HG03521 (cell line): ENCODE measurements at regions not wholly inside any gene's neighbourhood (a gene's known extent, or its start where the extent isn't known, plus 50 kb on each side); places are given as distances from the start of the nearest gene placed in this dataset.

Experiments used
- ATAC-seq: cut with Tn5 transposase; IDR thresholded peaks from one replicate; pipeline ENCODE4 v1.9.1; 2021; ENCODE audit warnings: mild to moderate bottlenecking, moderate library complexity; ENCODE audit not compliant: unreplicated experiment

DNA sequence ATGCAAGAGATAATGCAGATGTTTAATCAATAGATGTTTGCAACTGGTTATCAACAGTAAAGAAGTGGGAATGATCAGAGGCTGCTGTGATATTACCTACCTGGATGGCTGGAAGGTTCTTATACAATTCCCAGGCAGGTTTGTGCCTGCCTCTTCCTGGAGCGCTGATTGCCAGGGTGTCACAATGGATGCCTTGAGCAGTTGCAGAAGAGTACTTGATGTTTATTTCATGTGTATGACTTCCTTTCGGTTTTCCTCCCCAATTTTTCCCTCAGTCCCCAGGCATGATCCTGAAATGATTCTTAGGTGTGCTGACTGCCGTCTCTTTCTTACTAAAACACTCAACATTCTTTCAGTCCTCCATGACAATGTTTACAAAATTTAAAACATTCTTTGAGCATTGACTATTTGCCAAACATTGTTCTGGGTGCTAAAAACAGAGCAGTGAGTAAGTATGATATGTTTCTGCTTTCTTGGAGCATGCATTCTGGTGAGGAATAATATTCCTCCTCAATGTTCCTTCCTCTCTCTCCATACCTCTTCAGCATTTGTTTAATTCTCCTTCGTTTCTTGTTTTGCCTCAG lies 416.6 kb upstream of the TRIB2 start:
- no peak for ATAC-seq

DNA sequence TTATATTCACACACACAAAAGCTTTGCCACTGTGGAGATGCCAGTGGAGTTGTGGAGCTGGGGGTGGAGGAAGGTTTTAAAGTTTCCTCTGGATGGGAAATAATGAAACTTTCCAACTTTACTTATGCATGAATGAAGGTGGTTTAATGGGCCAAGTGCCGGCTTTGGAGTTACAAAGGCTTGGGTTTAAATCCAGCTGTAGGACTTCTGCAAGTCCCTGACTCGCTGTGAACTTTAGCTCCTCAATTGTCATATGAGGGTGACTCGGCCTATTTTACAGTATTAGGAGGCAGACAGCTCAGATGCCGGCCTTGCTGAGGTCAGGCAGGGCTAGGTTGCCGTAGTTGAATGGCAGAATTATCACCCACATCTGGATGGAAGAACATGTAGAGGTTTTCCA lies 415.8 kb upstream of the TRIB2 start:
- no peak for ATAC-seq

DNA sequence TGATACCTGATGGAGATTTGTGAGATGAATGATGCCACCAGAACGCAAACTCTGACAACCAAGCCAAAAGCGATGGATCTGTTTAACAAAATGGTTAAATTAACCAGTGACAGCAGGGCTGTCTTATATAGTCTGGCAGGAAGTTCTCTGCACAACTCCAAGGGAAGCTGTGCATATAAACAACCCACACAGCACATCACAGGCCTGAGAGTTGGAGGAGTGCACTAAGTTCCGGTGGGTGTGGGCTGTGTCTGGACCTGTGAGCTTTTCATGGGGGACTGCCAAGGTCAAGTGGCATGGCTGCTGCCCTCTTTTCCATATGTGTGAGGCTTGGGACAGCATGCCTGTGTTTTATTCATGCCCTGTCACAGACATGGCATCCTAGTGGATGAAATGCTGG lies 414.6 kb upstream of the TRIB2 start:
- ATAC-seq, result no peak

DNA sequence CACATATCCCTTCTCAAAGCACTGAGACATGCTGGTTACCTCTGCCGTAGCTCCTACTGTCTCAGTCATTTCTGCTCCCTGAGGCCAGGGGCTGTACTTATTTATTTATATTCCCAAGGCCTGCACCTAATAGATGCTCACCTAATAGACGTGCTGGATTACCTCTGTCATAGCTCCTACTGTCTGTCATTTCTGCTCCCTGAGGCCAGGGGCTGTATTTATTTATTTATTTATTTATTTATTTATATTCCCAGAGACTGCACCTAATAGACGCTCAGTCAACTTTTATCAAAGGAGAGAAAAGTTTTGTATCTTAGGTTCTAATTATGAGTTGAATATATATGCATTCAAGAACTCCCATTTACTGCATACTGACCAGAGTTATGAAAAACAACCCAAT lies 414.0 kb upstream of the TRIB2 start:
- no peak for ATAC-seq

DNA sequence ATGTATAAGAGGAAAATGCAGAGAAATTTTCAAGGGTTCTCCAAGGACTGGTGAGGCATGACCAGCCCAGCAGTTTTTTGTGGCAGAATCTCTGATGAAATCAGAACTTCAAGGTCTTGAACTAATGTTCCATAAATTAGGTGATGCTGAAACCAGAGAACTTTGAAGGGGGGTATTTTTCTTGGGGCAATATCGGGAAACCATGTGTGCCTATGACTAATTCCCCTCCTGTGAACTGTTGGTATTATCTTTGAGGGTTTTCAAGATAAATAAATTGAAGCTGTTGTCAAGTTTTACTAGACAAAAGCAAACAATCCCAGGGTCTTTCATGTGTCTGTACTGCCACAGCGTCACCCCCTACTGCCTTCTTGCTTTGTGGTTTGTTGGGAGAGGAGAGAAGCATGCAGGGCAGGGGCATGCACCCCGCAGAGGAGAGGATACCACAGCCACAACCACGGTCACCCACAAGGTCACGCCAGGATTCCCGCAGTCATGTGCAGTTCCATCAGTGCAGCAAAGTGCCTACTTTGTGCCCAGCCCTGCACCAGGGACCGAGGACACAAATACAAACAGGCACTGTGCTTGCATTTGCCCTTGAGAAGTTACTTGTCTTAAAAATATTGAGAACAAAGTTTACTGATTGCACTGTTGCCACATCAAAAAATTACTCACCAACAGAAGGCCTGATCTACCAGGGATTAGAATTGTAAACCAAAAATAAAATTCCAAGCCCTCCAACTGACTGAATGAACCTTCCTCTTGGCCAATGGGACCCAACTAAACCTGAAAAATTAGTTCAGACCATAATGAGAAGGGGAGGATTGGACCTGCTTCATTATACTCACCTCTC lies 413.3 kb upstream of the TRIB2 start:
- ATAC-seq, result no peak

DNA sequence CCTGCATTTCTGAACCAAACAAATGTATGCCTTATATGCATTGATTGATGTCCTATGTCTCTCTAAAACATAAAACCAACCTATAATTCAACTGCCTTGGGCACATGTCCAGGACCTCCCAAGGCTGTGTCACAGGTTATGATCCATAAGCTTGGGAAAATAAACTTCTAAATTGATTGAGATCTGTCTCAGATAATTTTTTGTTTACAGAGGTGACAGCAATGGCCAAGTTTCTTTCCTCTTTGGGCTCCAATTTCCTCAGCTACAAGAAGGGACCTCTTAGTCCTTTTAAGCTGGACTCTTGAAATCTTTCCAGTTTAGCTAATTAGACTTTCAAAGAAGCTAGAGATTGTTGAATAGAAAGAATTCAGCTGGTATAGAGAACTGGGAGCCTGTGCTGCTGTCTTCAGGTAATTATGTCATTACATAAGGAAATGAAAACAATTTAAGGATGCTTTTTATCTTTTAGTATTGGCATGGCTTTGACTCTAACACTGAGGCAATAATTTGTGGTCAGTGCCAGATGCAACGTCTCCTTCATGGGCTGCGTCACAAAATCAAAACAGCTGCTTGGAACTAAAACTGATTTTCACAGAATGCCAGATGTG lies 412.1 kb upstream of the TRIB2 start:
- no peak for ATAC-seq

DNA sequence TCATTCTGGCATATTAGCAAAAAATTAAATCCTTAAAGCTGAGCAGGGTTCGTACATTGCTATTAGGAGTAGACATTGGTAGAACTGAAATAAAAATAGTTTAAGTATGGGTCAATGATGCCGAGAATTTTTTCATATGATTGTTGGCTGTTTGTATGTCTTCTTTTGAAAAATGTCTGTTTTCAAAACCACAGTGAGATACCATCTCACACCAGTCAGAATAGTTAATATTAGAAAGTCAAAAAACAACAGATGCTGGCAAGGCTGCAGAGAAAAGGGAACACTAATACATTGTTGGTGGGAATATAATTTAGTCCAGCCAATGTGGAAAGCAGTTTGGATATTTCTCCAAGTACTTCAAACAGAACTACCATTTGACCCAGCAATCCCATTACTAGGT lies 410.8 kb upstream of the TRIB2 start:
- no peak for ATAC-seq

DNA sequence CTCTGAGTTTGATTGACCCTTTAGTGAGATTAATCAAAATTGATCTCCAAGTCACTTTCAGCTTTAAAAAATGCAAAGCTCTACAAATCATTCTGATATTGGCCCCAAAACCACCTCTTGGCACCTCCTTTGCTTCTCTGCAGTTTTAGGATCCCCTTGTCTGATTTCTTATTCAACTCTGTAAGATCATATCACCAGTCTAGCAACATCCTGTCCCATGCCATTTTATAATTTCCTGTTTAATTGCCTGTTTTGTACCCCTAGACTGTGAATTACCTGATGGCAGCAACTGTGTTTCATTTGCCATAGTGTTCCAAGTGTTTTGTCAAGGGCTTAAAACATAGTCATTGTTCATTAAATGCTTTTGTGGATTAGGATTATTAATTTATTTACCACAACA lies 406.3 kb upstream of the TRIB2 start:
- ATAC-seq, result no peak

DNA sequence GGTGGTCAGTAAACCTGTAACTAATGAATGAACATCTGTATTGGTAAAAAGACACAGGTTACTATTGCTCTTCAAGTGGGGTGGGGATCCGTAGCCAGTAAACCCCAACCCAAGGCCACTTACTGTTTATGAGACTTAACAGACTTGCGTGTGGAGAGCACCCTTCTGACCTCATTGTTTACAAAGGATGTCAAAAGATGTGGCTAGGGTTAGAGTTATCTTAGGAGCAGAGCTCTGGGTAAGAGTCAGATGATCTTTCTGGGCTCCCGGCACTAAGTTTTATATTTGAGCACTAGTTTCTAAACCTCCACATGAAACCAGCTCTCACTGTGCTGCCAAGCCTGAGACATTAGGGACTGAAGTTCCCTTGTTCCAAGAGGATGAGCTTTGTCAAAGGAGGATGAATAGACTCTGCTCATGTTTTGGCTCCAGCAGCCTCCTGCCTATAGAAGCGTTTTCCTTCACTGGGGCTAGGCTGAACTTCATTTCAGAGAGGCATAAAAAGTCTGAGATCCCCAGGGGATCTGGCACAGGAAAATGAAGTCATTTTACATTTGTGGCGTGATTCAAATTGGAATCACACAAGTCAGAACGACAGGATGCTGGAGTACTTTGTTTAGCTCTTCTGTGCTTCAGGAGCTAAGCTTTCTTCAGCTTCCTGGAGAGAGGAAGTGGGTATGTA lies 403.1 kb upstream of the TRIB2 start:
- ATAC-seq, result no peak

DNA sequence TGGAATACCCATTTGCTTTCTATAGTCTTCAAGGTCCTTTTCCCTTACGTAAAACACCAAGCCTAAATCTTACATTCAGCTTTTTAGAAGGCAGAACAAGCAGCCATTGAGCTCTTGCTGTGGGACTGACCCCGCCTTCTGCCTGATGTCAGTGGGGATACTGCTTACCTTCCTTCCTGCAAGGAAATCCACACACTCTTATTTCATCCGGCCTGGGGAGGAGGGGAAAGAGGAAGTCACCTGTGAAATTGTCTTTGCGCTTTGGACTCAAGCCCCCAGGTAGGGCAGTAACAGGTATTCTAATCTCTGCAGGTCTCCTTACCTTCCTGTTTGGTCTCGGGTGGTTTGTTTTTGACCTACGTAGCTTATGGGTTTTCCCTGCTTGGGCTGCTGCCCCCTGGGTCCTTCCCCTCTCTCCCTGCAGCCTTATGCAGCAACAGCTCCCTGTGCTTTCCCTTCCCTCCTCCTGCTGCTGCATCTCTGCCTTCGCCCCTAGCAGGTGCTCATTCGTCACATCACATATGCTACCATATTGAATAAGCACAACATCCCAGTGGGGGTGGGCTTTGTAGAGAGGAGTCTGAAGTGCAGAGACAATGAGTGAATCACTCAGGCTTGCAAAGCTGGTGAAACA lies 402.5 kb upstream of the TRIB2 start:
- no peak for ATAC-seq

DNA sequence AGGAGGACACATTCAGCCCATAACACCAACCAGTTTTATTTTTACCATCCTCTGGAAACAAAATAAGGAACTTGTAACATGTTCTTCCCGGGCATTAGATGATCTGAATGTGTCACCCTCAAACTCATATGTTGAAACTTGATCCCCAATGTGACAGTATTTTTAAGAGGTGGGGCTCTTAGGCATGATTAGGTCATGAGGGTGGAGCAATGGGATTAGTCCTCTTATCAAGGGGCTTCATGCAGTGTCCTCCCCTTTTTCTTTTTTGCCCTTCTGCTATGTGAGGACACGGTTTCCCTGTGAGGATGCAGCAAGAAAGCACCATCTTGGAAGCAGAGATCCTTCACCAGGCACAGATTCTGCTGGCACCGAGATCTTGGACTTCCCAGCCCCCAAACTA lies 401.5 kb upstream of the TRIB2 start:
- ATAC-seq, result no peak

DNA sequence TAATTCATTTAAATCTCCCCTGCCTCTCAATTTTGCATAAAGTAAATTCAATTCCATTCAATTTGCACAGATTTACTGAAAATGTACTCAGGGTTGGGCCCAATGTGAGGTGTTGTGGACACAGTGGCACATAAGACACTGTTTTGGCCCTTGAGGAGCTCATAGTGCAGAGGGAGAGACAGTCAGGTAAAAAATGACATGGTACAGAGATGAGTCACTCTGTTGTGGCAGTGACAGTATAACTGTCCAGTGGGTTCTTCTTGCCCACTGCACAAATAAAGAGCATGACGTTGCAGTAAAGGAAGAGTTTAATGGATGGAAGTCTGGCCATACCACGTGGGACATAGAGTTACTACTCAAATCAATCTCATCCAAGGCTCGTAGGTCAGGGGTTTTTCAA lies 400.3 kb upstream of the TRIB2 start:
- ATAC-seq, result no peak

DNA sequence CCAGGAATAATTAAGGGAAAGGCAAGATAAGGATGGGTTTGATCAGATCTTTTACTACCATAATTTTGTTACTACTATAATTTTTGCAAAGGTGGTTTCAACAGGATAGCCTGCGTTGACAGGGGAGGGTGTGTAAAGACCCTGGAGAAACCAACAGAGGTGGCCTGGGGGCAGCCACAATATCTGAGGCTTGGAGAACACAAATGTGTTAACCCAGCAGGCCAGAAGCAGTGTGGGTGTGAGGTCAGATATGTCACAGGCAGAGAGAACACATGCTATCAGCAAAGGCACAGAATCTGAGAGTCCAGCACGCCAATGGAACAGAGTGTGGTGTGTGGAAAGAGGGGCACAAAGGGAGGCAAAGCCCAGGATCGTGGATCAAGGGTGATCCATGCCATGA lies 399.4 kb upstream of the TRIB2 start:
- ATAC-seq, result no peak

DNA sequence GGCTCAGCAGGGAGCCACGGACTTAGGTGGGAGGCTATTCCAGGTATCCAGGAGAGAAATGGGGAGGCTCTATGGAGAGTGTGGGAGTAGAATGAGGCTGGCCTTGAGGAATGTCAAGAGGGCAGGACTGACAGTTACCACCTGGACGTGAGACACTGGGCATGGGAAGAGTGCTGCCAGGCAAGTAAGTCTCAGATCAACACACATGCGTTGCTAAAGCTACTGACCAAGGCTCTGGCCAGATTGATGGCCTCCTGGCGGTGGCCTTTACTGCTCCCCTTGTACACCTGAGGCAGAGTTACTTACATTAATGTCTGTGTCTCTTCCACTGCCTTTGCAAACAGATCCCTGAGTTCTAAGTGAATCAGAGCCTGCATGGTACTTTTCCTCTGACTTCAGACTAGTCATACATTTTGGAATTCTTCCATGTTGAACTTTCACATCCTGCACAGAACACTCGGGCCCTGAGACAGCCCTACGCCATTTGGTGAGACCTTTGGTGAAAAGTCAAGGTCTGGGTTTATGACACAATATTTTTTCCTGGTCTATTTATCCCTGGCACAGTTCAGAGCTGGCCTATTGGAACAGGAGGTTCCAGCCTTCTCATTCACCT lies 398.8 kb upstream of the TRIB2 start:
- no peak for ATAC-seq

DNA sequence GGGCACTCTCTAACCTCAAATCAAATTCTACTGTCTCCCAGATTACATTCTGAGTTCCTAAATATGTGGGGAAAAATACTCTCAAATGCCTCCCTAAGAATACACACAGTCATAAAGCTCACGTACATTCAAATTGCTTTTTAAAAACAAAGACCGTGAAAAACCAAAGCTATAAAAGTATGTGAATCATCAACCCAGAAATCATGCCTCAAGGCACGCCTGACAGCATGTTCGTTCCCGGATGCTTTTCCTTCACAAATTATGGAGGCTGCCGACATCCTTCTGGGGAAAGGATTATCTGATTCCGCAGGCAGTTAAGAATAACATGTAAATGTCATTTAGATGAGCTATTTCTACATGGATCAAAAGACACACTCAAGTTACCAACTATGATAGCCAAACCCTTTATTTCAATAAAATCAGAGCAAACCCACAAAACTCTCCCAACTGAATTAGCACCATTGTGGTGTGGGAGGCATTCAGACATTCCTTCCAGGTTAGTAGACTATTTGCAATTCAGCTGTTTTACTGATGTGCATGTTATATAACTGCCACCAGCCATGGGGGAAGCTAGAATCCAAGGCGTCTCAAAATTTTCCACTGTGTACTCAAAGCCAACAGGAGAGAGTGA lies 398.2 kb upstream of the TRIB2 start:
- no peak for ATAC-seq

DNA sequence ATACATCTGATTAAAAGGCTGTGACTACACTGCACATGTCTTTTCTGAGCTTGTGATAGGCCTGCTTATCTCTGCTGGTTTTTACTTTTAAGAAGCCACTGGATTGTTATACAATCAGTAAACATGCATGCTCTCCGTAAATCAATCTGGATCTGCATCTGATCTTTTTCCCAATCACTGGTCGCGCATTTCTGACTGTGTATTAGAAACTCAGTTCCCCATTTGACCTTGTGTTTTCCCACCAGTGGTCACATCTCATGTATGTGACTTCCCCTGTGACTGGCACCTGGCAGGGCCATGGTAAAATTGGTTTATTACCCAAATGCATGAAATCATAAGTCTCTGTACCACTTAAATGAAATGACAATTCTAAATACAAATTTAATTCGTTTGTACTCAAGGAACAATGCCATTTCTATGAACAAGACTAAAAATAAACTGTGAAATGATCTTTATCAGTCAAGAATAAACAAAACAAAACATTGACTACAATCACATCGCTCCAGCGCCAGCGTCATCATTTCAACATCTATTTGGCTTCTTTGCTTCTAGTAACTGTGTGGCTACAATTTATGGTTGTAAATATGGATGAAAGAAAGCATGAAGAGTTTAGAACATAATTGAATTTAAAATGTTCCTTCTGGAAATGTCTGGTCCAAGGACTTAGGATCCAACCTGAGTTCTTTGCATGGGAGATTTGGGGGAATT lies 396.6 kb upstream of the TRIB2 start:
- ATAC-seq, result no peak

DNA sequence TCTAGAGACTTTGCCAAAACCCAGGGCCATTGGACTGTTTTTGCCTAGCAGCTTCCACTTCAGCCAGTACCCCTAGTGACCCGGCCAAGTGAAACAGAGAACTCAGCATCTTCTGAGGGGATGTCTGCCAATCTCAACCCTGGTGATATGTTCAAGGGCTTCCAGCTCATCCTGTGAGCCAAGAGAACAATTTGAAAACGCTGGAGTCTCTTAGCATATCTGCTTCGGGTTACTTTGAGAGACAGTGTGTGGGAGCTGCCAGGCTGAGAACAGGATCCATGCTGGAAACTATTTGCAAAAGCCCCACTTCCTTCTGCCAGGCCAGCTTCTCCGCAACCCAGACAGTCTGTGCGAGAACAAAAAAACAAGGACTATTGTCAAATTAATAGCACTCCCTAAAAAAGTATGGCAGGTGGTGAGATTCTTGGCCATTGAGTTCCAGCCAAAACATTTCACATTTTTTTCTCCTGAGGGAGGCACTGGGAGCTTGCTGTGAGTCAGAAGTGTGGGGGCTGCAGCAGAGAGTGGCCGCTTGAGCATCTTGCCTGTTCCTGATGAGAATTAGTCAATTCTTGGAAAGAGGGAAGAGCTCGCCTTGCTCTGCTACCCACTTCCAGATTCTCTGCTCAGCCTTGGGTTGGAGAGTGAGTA lies 395.6 kb upstream of the TRIB2 start:
- ATAC-seq, result no peak

DNA sequence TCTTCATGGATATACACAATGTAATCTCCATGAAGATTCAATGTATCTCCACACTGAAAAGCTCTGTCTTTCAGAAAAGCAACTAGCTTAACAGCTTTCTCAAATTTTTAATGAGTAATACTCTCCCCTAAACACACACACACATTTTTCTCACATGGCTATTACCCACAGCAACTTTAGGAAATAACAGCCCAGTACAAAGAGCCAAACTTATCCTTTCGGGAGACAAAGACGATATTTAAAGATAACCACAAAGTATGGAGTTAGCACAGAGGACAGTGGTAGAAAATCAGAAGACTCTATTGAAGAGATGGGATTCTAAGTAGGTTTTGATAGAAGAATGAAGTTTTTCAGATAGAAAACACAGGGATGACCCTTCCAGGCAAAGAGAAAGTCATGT lies 394.9 kb upstream of the TRIB2 start:
- ATAC-seq, result no peak

DNA sequence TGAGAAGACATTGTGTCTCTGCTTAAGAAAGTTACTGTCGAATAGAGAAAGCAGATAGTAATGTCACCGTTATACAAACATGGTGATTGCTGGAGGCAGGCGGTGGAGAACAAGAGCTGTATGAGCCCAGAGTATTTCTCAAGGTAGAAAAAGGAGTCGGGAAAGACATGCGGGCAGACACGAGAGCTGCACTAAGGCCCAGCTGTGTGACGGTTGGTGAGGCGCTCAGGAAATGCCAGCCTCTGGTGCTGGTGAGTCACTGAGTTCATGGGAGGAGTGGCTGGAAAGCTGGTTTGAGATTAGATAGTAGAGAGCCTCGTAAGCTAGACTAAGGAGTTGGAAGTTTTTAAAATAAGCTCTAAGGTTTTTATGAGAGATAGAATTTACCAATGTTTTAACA lies 390.9 kb upstream of the TRIB2 start:
- ATAC-seq, result no peak
